BLaER1 treated with 17β-estradiol and CSF1 and Interleukin-3, amounts not matched to agents 10 nM and 100 nM (cell line): ENCODE measurements at regions not wholly inside any gene's neighbourhood (a gene's known extent, or its start where the extent isn't known, plus 50 kb on each side); places are given as distances from the start of the nearest gene placed in this dataset.
"Not testable (repeated sequence)": the region's sequence is repeated elsewhere in the genome, so short reads cannot be mapped to it uniquely, and the experiment has no call there.

Experiments
- H3K27ac ChIP-seq, 11 experiments: shearing (Covaris generic); formaldehyde crosslinking; 2 replicates each; pipeline ENCODE4 v1.8.1; 2022
- H3K27me3 ChIP-seq, 11 experiments: shearing (Covaris generic); formaldehyde crosslinking; 2 replicates each; pipeline ENCODE4 v1.8.1; 2022
- H3K36me3 ChIP-seq, 11 experiments: shearing (Covaris generic); formaldehyde crosslinking; 2 replicates each; pipeline ENCODE4 v1.8.1; 2022
- H3K4me1 ChIP-seq, 10 experiments: shearing (Covaris generic); formaldehyde crosslinking; 2 replicates each; pipeline ENCODE4 v1.8.1; 2022
- H3K4me2 ChIP-seq, 11 experiments: shearing (Covaris generic); formaldehyde crosslinking; 2 replicates each; pipeline ENCODE4 v1.8.1; 2022
- H3K4me3 ChIP-seq, 10 experiments: shearing (Covaris generic); formaldehyde crosslinking; 2 replicates each; pipeline ENCODE4 v1.8.1; 2022
- H3K9ac ChIP-seq, 11 experiments: shearing (Covaris generic); formaldehyde crosslinking; 2 replicates each; pipeline ENCODE4 v1.8.1; 2022
- H3K9me3 ChIP-seq, 11 experiments: shearing (Covaris generic); formaldehyde crosslinking; replicated peaks in 1 of 11; 2 replicates each; pipeline ENCODE4 v1.8.1; 2022
- H4K20me1 ChIP-seq, 11 experiments: shearing (Covaris generic); formaldehyde crosslinking; 2 replicates each; pipeline ENCODE4 v1.8.1; 2022
- Cebpa-rat ChIP-seq, 11 experiments: shearing (Covaris generic); IDR thresholded peaks; 2 replicates each; pipeline ENCODE4 v1.8.1; 2022

DNA sequence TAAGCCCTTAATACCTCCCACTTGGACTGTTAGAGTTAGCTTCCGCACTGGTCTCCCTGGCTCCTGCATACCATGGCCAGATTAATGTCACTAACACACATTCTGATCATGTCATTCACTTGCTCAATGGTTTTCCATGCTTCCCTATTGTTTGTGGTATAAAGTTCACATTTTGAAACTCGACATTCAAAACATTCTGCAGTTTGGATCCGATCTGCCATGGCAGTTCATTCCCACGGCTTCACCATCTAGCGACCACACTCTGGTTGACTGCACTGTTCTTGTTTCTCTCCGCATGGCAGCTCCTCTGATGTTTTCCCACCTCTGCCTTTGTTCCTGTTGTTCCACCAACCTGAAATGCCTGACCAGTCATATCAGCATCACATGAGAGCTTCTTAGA lies 87.4 kb upstream of the WAC start:
- H3K36me3 ChIP-seq, result no peaks in the 10 kb centered on the region
- no peaks in the 10 kb centered on the region for H4K20me1 ChIP-seq
- TF ChIP-seq Cebpa-rat (IDR thresholded peaks at IDR 0.05), result no peak
- no peaks in the 10 kb centered on the region for H3K27me3 ChIP-seq
- no peak overlapping the region for H3K27ac ChIP-seq
- H3K4me3 ChIP-seq, result no peak overlapping the region
- H3K9me3 ChIP-seq, result no peaks in the 10 kb centered on the region
- H3K9ac ChIP-seq, result no peak overlapping the region
- H3K4me2 ChIP-seq, result no peak overlapping the region
- peaks cover 0 to 6% (median 0%) of the 10 kb centered on the region in 10 experiments; a peak in 3 of 20 replicates for H3K4me1 ChIP-seq

DNA sequence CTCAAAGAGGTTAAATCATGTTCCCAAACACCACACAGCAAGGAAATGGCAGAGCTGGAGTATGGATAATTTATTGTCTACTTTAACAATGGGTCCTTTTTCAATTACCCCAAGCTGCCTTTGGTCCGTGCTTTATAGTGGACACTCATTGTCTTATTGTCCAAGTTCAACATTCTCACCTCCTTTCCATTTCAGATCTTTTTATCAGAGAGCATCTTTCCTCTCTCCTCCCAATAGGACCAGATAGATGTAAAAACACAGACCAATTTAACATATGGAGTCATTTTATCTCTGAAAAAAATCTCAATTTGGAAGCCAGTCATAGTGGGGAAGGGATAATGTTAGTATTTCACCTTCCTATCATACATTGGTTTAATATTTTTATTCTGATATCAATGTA lies 83.5 kb upstream of the WAC start:
- Histone ChIP-seq H3K9me3 (peaks cover 4 to 10% (median 6%) of the 10 kb centered on the region in 11 experiments; a peak in 18 of 22 replicates), H3K4me1 (peaks cover 0 to 6% (median 0%) of the 10 kb centered on the region in 10 experiments; a peak in 3 of 20 replicates), H3K27me3 (no peaks in the 10 kb centered on the region), H4K20me1 (no peaks in the 10 kb centered on the region), H3K36me3 (no peaks in the 10 kb centered on the region), H3K9ac (no peak overlapping the region), H3K27ac (no peak overlapping the region), H3K4me2 (no peak overlapping the region), H3K4me3 (no peak overlapping the region)
- no peak for TF ChIP-seq Cebpa-rat (IDR thresholded peaks at IDR 0.05)

- no peaks in the 10 kb centered on the region for H3K27me3 ChIP-seq
- H4K20me1 ChIP-seq, result no peaks in the 10 kb centered on the region
These were observed 83.0 kb upstream of the WAC start for GRCh38 chr10:28449926-28450325.

DNA sequence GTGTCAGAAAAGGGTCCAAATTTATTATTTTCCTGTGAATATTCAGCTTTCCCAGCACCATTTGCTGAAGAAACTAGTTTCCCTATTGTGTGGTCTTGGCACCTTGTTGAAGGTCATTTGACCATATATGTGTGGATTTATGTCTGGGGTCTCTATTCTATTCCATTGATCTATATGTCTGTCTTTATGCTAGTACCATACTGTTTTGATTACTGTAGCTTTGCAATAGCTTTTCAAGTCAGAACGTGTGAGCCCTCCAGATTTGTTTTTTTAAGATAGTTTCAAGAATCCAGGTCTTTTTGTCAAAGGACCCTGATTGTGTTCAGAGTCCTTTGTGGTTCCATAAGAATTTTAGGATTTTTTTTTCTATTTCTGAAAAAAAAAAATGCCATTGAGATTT lies 79.0 kb upstream of the WAC start:
- Histone ChIP-seq H3K4me1 (no peaks in the 10 kb centered on the region), H3K27me3 (no peaks in the 10 kb centered on the region), H3K4me2 (no peak overlapping the region), H3K9ac (no peak overlapping the region), H4K20me1 (no peaks in the 10 kb centered on the region), H3K36me3 (no peaks in the 10 kb centered on the region), H3K9me3 (peaks cover 4 to 11% (median 6%) of the 10 kb centered on the region in 11 experiments; a peak in 18 of 22 replicates), H3K4me3 (no peak overlapping the region), H3K27ac (no peak overlapping the region)
- no peak for TF ChIP-seq Cebpa-rat (IDR thresholded peaks at IDR 0.05)

More at GRCh38 chr10:28449926-28450325, 83.0 kb upstream of the WAC start:
- TF ChIP-seq Cebpa-rat (IDR thresholded peaks at IDR 0.05), result no peak
- H3K9me3 ChIP-seq, result peaks cover 4 to 11% (median 6%) of the 10 kb centered on the region in 11 experiments; a peak in 18 of 22 replicates
- no peaks in the 10 kb centered on the region for H3K36me3 ChIP-seq
- H3K27ac ChIP-seq, result no peak overlapping the region
- H3K4me2 ChIP-seq, result no peak overlapping the region
- no peak overlapping the region for H3K4me3 ChIP-seq
- peaks cover 0 to 6% (median 0%) of the 10 kb centered on the region in 10 experiments; a peak in 3 of 20 replicates for H3K4me1 ChIP-seq
- no peak overlapping the region for H3K9ac ChIP-seq

GRCh38 chr10:28457110-28457509 lies 75.8 kb upstream of the WAC start:
- H3K9me3 ChIP-seq, result peaks cover 4 to 11% (median 6%) of the 10 kb centered on the region in 11 experiments; a peak in 18 of 22 replicates
- H3K27me3 ChIP-seq, result no peaks in the 10 kb centered on the region
- H4K20me1 ChIP-seq, result no peaks in the 10 kb centered on the region
- no peak overlapping the region for H3K9ac ChIP-seq
- H3K4me2 ChIP-seq, result no peak overlapping the region
- H3K4me1 ChIP-seq, result no peaks in the 10 kb centered on the region
- no peak overlapping the region for H3K27ac ChIP-seq
- H3K4me3 ChIP-seq, result no peak overlapping the region
- H3K36me3 ChIP-seq, result no peaks in the 10 kb centered on the region
- no peak for TF ChIP-seq Cebpa-rat (IDR thresholded peaks at IDR 0.05)

GRCh38 chr10:28457873-28458272 lies 75.0 kb upstream of the WAC start:
- H3K9me3 ChIP-seq, result peaks cover 4 to 11% (median 6%) of the 10 kb centered on the region in 11 experiments; a peak in 18 of 22 replicates
- H3K4me1 ChIP-seq, H3K36me3 ChIP-seq, H3K4me2 ChIP-seq, H3K27me3 ChIP-seq, H3K9ac ChIP-seq, H3K4me3 ChIP-seq, H4K20me1 ChIP-seq, H3K27ac ChIP-seq: not testable (repeated sequence)

GRCh38 chr10:28459453-28460144 lies 73.3 kb upstream of the WAC start:
- no peaks in the 10 kb centered on the region for H3K36me3 ChIP-seq
- no peak for TF ChIP-seq Cebpa-rat (IDR thresholded peaks at IDR 0.05)
- H3K9ac ChIP-seq, result no peak overlapping the region
- no peaks in the 10 kb centered on the region; a peak in 2 of 22 replicates for H3K9me3 ChIP-seq
- H4K20me1 ChIP-seq, result no peaks in the 10 kb centered on the region
- H3K4me3 ChIP-seq, result no peak overlapping the region
- H3K27me3 ChIP-seq, result no peaks in the 10 kb centered on the region
- no peak overlapping the region for H3K27ac ChIP-seq
- H3K4me1 ChIP-seq, result no peaks in the 10 kb centered on the region
- no peak overlapping the region for H3K4me2 ChIP-seq

GRCh38 chr10:28463141-28463540 lies 69.8 kb upstream of the WAC start:
- no peak overlapping the region for H3K4me2 ChIP-seq
- no peak overlapping the region for H3K4me3 ChIP-seq
- TF ChIP-seq Cebpa-rat (IDR thresholded peaks at IDR 0.05), result no peak
- no peaks in the 10 kb centered on the region for H3K4me1 ChIP-seq
- no peaks in the 10 kb centered on the region for H3K27me3 ChIP-seq
- no peaks in the 10 kb centered on the region for H4K20me1 ChIP-seq
- no peak overlapping the region for H3K27ac ChIP-seq
- no peak overlapping the region for H3K9ac ChIP-seq
- peaks cover 4 to 14% (median 9%) of the 10 kb centered on the region in 11 experiments; a peak in 12 of 22 replicates for H3K9me3 ChIP-seq
- H3K36me3 ChIP-seq, result no peaks in the 10 kb centered on the region

DNA sequence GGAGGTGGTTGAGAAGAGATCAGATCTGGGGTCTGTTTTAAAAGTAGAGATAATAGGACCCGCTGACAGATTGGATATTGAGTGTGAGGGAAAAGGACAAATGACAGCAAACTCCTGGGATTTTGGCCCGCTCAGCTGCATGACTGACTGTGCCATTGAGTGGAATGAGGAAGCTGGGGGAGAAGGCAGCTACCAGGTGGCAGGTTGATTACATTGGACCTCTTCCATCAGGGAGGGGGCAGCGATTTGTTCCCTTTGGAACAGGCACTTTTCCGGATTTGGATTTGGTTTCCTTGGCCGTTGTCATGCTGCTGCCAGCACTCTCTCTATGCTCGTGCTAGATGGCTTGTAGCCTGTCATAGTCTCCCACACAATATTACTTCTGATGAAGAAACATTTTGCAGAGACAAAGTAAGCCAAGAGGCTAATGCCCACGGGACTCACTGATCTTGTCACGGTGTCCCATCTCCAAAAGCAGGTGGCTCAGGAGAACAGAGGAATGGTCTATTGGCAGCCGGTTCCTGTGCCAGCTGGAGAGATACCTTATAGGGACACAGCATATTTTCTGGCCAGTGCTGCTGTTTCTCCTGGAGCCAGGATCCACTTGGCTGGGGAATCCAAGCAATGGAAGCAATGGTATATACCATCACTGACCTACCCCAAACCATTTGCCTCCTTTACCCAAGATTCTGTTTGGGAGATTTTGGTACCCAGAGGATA lies 69.1 kb upstream of the WAC start:
- no peak overlapping the region for H3K9ac ChIP-seq

More for the DNA sequence above, 69.1 kb upstream of the WAC start:
- H3K36me3 ChIP-seq, result no peaks in the 10 kb centered on the region
- no peak overlapping the region for H3K4me3 ChIP-seq
- no peak for TF ChIP-seq Cebpa-rat (IDR thresholded peaks at IDR 0.05)
- H3K4me1 ChIP-seq, result peaks cover 0 to 3% (median 0%) of the 10 kb centered on the region in 10 experiments; a peak in 2 of 20 replicates
- H3K27ac ChIP-seq, result no peak overlapping the region
- peaks cover 4 to 14% (median 9%) of the 10 kb centered on the region in 11 experiments; a peak in 12 of 22 replicates for H3K9me3 ChIP-seq
- no peak overlapping the region for H3K4me2 ChIP-seq
- no peaks in the 10 kb centered on the region for H3K27me3 ChIP-seq
- no peaks in the 10 kb centered on the region for H4K20me1 ChIP-seq
